OCI-LY1 (cell line): ENCODE measurements at regions not wholly inside any gene's neighbourhood (a gene's known extent, or its start where the extent isn't known, plus 50 kb on each side); places are given as distances from the start of the nearest gene placed in this dataset.
"Not testable (repeated sequence)": the region's sequence is repeated elsewhere in the genome, so short reads cannot be mapped to it uniquely, and the experiment has no call there.

Experiments
- CTCF ChIP-seq: fragments of 200-600 bp; sonication (generic), shearing (Covaris generic); IDR thresholded peaks from 2 replicates; pipeline ENCODE4 v1.5.1; 2017; ENCODE audit warnings: mild to moderate bottlenecking, antibody characterized with exemption, low read length, moderate library complexity, mixed read lengths
- EZH2 ChIP-seq: fragments of 200-600 bp; sonication (generic), shearing (Covaris generic); IDR thresholded peaks from 2 replicates; pipeline ENCODE4 v1.8.0; 2017; ENCODE audit warnings: borderline replicate concordance, mixed run types, mild to moderate bottlenecking, antibody characterized with exemption, low read length, moderate library complexity, mixed read lengths

DNA sequence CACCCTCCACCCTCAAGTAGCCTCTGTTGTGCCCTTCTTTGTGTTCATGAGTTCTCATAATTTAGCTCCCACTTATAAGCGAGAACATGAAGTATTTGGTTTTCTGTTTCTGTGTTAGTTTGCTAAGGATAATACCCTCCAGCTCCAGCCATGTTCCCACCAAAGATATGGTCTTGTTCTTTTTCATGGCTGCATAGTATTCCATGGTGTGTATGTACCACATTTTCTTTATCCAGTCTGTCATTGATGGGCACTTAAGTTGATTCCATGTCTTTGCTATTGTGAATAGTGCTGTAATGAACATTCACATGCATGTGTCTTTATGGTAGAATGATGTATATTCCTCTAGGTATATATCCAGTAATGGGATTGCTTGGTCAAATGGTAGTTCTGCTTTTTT lies 77.8 kb downstream of the FTHL17 start:
- not testable (repeated sequence) for TF ChIP-seq CTCF, EZH2
